Left colon (tissue), 2 donors: ENCODE measurements at regions not wholly inside any gene's neighbourhood (a gene's known extent, or its start where the extent isn't known, plus 50 kb on each side); places are given as distances from the start of the nearest gene placed in this dataset.
"Not testable (repeated sequence)": the region's sequence is repeated elsewhere in the genome, so short reads cannot be mapped to it uniquely, and the experiment has no call there.

Experiments
- ATAC-seq: fragments of 200-7000 bp; cut with Tn5 transposase; one replicate; pipeline ENCODE4 v1.9.1; 2020; ENCODE audit warnings: mild to moderate bottlenecking, moderate library complexity
- DNase-seq, 2 donors: peaks; one replicate each; pipeline ENCODE4 v3.0.0-alpha.2; 2020
- intact Hi-C, 2 donors: fragments of 100-400 bp; cut with DNase I in 1 of 2; cut with micrococcal nuclease in 1 of 2; formaldehyde crosslinking; loops; one replicate each; pipeline versions ENCODE4 v1.11.2 to v1.14.0; 2022; cut with DNase I, micrococcal nuclease
- donor health status: DM: no; HTN: no; CAD: no.
- donor health status: DM: yes; HTN: yes; CAD: no.

GRCh38 chr13:82459575-82459974 lies 1422.7 kb downstream of the SLITRK1 start:
- intact Hi-C loops, DNase-seq, ATAC-seq: not testable (repeated sequence)

GRCh38 chr13:82458169-82458568 lies 1424.1 kb downstream of the SLITRK1 start:
- intact Hi-C loops, result no loop called here
- no peak for ATAC-seq
- no peak for DNase-seq

GRCh38 chr13:82457548-82457947 lies 1424.7 kb downstream of the SLITRK1 start:
- DNase-seq, intact Hi-C loops, ATAC-seq: not testable (repeated sequence)

- ATAC-seq, result no peak
- no peak for DNase-seq
- intact Hi-C loops, result no loop called here
Observed at GRCh38 chr13:82447416-82448077, 1434.7 kb downstream of the SLITRK1 start.

DNA sequence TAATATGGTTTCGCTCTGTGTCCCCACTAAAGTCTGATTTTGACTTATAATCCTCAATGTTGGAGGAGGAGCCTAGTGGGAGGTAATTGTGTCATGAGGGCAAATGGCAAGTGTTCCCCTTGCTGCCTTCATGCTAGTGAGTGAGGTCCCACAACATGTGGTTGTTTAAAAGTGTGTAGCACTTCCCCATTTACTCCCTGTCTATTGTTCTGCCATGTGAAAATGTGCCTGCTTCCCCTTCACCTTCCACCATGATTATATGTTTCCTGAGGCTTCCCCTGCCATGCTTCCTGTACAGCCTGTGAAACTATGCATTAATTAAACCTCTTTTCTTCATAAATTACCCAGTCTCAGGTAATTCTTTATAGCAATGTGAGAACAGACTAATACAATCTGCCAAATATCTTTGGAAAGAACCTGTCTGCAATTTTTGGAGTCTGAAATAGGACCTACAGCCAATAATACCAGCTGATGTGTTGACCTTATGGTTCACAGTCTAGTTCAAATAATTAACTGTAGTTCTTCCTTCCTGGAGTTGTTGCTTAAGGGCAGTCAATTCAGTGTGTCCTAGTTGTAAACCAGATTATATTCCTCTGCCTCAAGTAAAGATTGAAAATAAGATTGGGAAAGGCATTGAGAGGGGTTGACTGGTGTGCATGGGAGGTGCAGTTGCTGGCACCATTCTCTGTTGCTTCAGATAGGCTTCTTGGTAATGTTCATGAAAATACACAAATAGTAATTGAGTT lies 1442.9 kb downstream of the SLITRK1 start:
- DNase-seq (no peak), ATAC-seq (no peak)
- intact Hi-C loops, result no loop called here

- ATAC-seq (no peak), DNase-seq (no peak)
- intact Hi-C loops, result no loop called here
Observed at GRCh38 chr13:82438320-82438719, 1444.0 kb downstream of the SLITRK1 start.

- no peak for ATAC-seq
- DNase-seq, result no peak
- intact Hi-C loops, result no loop called here
Observed at GRCh38 chr13:82436099-82436585, 1446.1 kb downstream of the SLITRK1 start.

GRCh38 chr13:82432949-82433348 lies 1449.3 kb downstream of the SLITRK1 start:
- intact Hi-C loops, result no loop called here
- DNase-seq (no peak), ATAC-seq (no peak)

DNA sequence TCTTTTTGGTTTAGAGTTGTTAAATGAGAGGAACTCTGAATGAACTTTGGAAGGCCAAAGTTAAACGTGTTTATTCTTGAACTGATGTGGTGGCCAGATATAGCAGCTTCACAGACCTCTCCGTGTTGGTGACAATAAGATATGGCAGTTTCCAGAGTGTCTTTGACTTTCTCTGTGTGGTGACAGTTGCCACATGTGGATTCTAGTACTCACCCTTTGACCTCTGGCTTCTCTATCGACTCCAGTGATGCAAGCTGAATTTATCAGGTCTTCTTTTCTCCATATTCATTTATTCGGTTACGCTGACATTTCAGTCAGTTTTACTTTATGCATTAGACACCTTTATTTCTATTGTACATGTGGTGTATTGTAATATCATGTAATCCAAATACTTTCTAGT lies 1469.5 kb downstream of the SLITRK1 start:
- no peak for ATAC-seq
- intact Hi-C loops, result no loop called here
- DNase-seq, result no peak

DNA sequence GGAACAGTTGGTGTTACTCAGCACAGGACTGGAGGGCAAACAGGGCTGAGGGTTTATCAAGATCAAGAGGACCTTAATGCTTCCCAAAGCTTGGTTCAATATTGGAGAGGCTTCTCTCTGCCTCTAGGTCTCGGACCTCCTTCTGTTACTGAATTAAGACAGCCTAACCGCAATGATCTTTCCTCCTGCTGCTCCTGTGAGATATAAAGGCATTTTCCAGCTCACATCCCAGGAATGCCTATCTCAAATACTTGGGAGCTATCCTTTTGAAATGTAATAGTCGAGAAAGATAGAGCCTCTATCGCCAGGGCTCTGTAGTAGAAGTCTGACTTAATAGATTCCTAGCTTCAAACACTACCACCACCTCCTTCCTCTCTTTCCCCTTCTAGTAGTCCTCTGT lies 1475.0 kb downstream of the SLITRK1 start:
- no peak for DNase-seq
- intact Hi-C loops, result no loop called here
- no peak for ATAC-seq

DNA sequence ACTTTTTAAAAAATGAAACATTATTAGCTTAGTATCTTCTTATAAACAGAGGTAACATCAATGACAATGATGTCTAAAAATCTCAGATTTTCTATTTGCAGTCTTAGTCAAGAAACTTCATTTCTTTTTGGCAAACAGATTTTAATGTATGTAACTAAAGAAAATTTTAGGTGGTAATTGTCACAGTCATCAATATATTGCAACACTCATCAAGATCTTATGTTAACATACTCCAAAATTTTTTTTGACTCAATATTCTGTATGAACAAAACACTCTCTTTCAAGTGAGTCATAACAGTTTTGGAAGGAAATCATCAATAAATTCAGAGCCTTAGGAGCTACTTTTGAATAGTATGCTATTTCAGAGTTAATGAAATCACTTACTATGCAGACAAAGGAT lies 1507.6 kb downstream of the SLITRK1 start:
- ATAC-seq (no peak), DNase-seq (no peak)
- intact Hi-C loops, result no loop called here

- DNase-seq (no peak), ATAC-seq (no peak)
- intact Hi-C loops, result no loop called here
Observed at GRCh38 chr13:82370316-82370715, 1512.0 kb downstream of the SLITRK1 start.

- ATAC-seq, result no peak
- DNase-seq, result no peak
- intact Hi-C loops, result no loop called here
Observed at GRCh38 chr13:82364525-82364924, 1517.7 kb downstream of the SLITRK1 start.

- ATAC-seq (no peak), DNase-seq (no peak)
- intact Hi-C loops, result no loop called here
Observed at GRCh38 chr13:82358284-82358683, 1524.0 kb downstream of the SLITRK1 start.

DNA sequence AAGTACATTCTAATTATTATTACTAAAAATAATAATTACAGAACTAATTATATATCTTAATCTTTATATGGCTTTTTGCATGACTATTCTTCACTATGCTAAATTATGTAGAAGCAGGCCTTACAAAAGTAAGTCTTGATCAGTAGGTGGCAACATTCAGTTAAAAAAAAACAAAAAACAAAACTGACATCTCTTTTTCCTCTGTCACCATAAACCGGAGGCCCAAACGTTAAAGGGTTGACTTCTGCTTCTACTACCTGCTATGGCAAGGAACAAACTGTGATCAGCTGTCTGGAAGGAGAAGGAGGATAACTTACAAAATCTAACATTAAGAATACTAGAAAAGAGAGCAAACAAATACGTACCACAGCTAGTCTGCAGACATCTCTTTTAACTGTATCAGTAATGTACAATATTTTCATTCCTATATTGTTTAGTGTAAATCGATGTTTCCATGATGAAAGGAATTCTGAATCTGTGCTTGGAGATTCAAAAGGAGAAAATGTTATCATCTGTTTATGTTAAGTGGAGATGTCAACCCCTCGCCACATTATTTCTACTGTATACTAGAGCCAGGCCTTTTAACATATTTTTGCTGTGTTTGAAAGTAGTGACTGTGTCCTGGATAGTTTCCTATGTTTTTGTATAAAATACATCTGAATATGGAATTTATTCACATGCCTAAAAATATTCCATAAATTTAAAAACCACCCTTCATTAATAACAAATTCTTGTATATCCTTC lies 1525.4 kb downstream of the SLITRK1 start:
- intact Hi-C loops, result no loop called here
- ATAC-seq (no peak), DNase-seq (no peak)

- ATAC-seq, result no peak
- no peak for DNase-seq
- intact Hi-C loops, result no loop called here
Observed at GRCh38 chr13:82344867-82345266, 1537.4 kb downstream of the SLITRK1 start.

DNA sequence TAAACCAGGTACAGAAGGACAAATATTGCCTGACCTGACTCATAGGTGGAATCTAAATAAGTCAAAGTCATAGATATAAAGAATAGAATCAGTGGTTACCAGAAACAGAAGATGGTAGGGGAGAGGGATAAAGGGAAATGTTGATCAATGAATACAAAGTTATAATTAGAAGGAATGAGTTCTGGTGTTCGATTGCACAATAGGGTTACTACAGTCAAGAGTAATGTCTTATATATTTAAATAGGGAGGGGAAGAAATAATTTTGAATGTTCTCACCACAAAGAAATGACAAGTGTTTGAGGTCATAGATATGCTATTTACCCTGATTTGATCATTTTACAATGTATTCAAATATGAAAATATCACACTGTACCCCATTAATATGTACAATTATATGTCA lies 1541.2 kb downstream of the SLITRK1 start:
- ATAC-seq, result no peak
- intact Hi-C loops, result no loop called here
- DNase-seq, result no peak

GRCh38 chr13:82330499-82330898 lies 1551.8 kb downstream of the SLITRK1 start:
- no peak for DNase-seq
- ATAC-seq, result no peak
- intact Hi-C loops, result no loop called here

GRCh38 chr13:82323101-82323500 lies 1559.2 kb downstream of the SLITRK1 start:
- no peak for DNase-seq
- ATAC-seq, result no peak
- intact Hi-C loops, result no loop called here

DNA sequence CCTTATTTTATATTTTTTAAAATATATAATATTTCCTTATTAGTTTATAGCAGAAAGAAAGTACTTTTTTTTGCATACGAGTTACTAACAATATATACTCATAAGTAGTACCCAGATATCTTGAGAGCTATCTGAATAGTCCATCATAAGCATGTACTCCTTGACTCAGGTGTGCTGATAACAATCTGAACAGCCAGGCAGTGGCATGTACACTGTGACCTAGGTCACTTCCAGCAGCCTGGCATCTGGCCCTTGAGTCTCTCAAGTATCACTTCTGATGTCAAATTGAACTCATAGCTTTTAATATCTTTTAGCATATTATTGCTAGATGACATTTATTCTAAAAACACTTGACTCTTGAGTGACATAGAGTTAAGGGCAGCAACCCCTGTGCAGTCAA lies 1576.7 kb downstream of the SLITRK1 start:
- no peak for ATAC-seq
- DNase-seq, result no peak
- intact Hi-C loops, result no loop called here
